ENCODE measurements at regions not wholly inside any gene's neighbourhood (a gene's known extent, or its start where the extent isn't known, plus 50 kb on each side); places are given as distances from the start of the nearest gene placed in this dataset.

- H3K27ac Mint-ChIP-seq (ENCODE audit: low read depth) = no peak overlapping the region
- DNase-seq (ENCODE audit: low spot score in 2 of 2) (no peak), ATAC-seq (replicated peaks; ENCODE audit: extremely low read depth, poor library complexity, severe bottlenecking) (no peak)
- no peaks in the 10 kb centered on the region for H3K4me1 Mint-ChIP-seq
- no peaks in the 10 kb centered on the region for H3K36me3 Mint-ChIP-seq (ENCODE audit: insufficient read depth)
- no peaks in the 10 kb centered on the region for H3K9me3 Mint-ChIP-seq
- peaks cover 25% of the 10 kb centered on the region for H3K27me3 Mint-ChIP-seq
- no peak overlapping the region for H3K4me3 Mint-ChIP-seq
Measured at GRCh38 chr2:61774351-61774750, 79.5 kb downstream of the FAM161A start.

GRCh38 chr2:61771904-61772845 lies 81.7 kb downstream of the FAM161A start:
- Mint-ChIP-seq H3K27me3 (peaks cover 12% of the 10 kb centered on the region), H3K27ac (ENCODE audit: low read depth) (no peak overlapping the region), H3K4me3 (no peak overlapping the region), H3K9me3 (no peaks in the 10 kb centered on the region), H3K36me3 (ENCODE audit: insufficient read depth) (no peaks in the 10 kb centered on the region), H3K4me1 (no peaks in the 10 kb centered on the region)
- DNase-seq (ENCODE audit: low spot score in 2 of 2) = no peak
- ATAC-seq (replicated peaks; ENCODE audit: extremely low read depth, poor library complexity, severe bottlenecking) = no peak

- Mint-ChIP-seq H3K27ac (ENCODE audit: low read depth) (no peak overlapping the region), H3K4me3 (no peak overlapping the region), H3K9me3 (no peaks in the 10 kb centered on the region), H3K36me3 (ENCODE audit: insufficient read depth) (no peaks in the 10 kb centered on the region), H3K4me1 (no peaks in the 10 kb centered on the region), H3K27me3 (peaks cover 3% of the 10 kb centered on the region)
- ATAC-seq (replicated peaks; ENCODE audit: extremely low read depth, poor library complexity, severe bottlenecking) (no peak), DNase-seq (ENCODE audit: low spot score in 2 of 2) (no peak)
Measured at GRCh38 chr2:61770746-61771145, 83.1 kb downstream of the FAM161A start.

- Mint-ChIP-seq H3K27ac (ENCODE audit: low read depth) (no peak overlapping the region), H3K36me3 (ENCODE audit: insufficient read depth) (no peaks in the 10 kb centered on the region), H3K27me3 (no peaks in the 10 kb centered on the region), H3K9me3 (no peaks in the 10 kb centered on the region), H3K4me1 (no peaks in the 10 kb centered on the region), H3K4me3 (no peak overlapping the region)
- ATAC-seq (replicated peaks; ENCODE audit: extremely low read depth, poor library complexity, severe bottlenecking) = no peak
- DNase-seq (ENCODE audit: low spot score in 2 of 2) = no peak
Measured at GRCh38 chr2:61770298-61770697, 83.6 kb downstream of the FAM161A start.

- peaks cover 4% of the 10 kb centered on the region for H3K4me1 Mint-ChIP-seq
- H3K4me3 Mint-ChIP-seq = no peak overlapping the region
- peaks cover 4% of the 10 kb centered on the region for H3K36me3 Mint-ChIP-seq (ENCODE audit: insufficient read depth)
- H3K27ac Mint-ChIP-seq (ENCODE audit: low read depth) = no peak overlapping the region
- ATAC-seq (replicated peaks; ENCODE audit: extremely low read depth, poor library complexity, severe bottlenecking) = no peak
- H3K9me3 Mint-ChIP-seq = no peaks in the 10 kb centered on the region
- H3K27me3 Mint-ChIP-seq = no peaks in the 10 kb centered on the region
- DNase-seq (ENCODE audit: low spot score in 2 of 2) = no peak
Measured at GRCh38 chr2:61769093-61769675, 84.7 kb downstream of the FAM161A start.

- Mint-ChIP-seq H3K27me3 (no peaks in the 10 kb centered on the region), H3K4me1 (peaks cover 6% of the 10 kb centered on the region), H3K27ac (ENCODE audit: low read depth) (peak overlapping the region; percentile 97), H3K4me3 (peak overlapping the region; percentile 86), H3K36me3 (ENCODE audit: insufficient read depth) (peaks cover 13% of the 10 kb centered on the region), H3K9me3 (no peaks in the 10 kb centered on the region)
- ATAC-seq (replicated peaks; ENCODE audit: extremely low read depth, poor library complexity, severe bottlenecking) (peak; percentile 97), DNase-seq (ENCODE audit: low spot score in 2 of 2) (peak; percentile 91 to 96)
Measured at GRCh38 chr2:61764035-61764800, 89.6 kb downstream of the FAM161A start.

GRCh38 chr2:61763605-61764034 lies 90.2 kb downstream of the FAM161A start:
- peak overlapping the region; percentile 97 for H3K27ac Mint-ChIP-seq (ENCODE audit: low read depth)
- H3K27me3 Mint-ChIP-seq = no peaks in the 10 kb centered on the region
- DNase-seq (ENCODE audit: low spot score in 2 of 2) = no peak
- H3K36me3 Mint-ChIP-seq (ENCODE audit: insufficient read depth) = peaks cover 13% of the 10 kb centered on the region
- ATAC-seq (replicated peaks; ENCODE audit: extremely low read depth, poor library complexity, severe bottlenecking) = no peak
- H3K4me1 Mint-ChIP-seq = peaks cover 6% of the 10 kb centered on the region
- peak overlapping the region; percentile 86 for H3K4me3 Mint-ChIP-seq
- no peaks in the 10 kb centered on the region for H3K9me3 Mint-ChIP-seq

GRCh38 chr2:61762292-61762691 lies 91.6 kb downstream of the FAM161A start:
- Mint-ChIP-seq H3K36me3 (ENCODE audit: insufficient read depth) (peaks cover 13% of the 10 kb centered on the region), H3K9me3 (no peaks in the 10 kb centered on the region), H3K4me1 (peaks cover 6% of the 10 kb centered on the region), H3K27me3 (no peaks in the 10 kb centered on the region), H3K27ac (ENCODE audit: low read depth) (peak overlapping the region; percentile 84), H3K4me3 (peak overlapping the region; percentile 86)
- ATAC-seq (replicated peaks; ENCODE audit: extremely low read depth, poor library complexity, severe bottlenecking) (no peak), DNase-seq (ENCODE audit: low spot score in 2 of 2) (no peak)

GRCh38 chr2:61759718-61760117 lies 94.1 kb downstream of the FAM161A start:
- Mint-ChIP-seq H3K9me3 (peaks cover 6% of the 10 kb centered on the region), H3K4me3 (no peak overlapping the region), H3K4me1 (peaks cover 6% of the 10 kb centered on the region), H3K27me3 (no peaks in the 10 kb centered on the region), H3K27ac (ENCODE audit: low read depth) (no peak overlapping the region), H3K36me3 (ENCODE audit: insufficient read depth) (peaks cover 13% of the 10 kb centered on the region)
- no peak for ATAC-seq (replicated peaks; ENCODE audit: extremely low read depth, poor library complexity, severe bottlenecking)
- DNase-seq (ENCODE audit: low spot score in 2 of 2) = no peak

GRCh38 chr2:61759005-61759404 lies 94.9 kb downstream of the FAM161A start:
- DNase-seq (ENCODE audit: low spot score in 2 of 2) (no peak), ATAC-seq (replicated peaks; ENCODE audit: extremely low read depth, poor library complexity, severe bottlenecking) (no peak)
- Mint-ChIP-seq H3K27me3 (no peaks in the 10 kb centered on the region), H3K9me3 (peaks cover 6% of the 10 kb centered on the region), H3K27ac (ENCODE audit: low read depth) (no peak overlapping the region), H3K4me1 (no peaks in the 10 kb centered on the region), H3K4me3 (no peak overlapping the region), H3K36me3 (ENCODE audit: insufficient read depth) (peaks cover 7% of the 10 kb centered on the region)

- H3K27ac Mint-ChIP-seq (ENCODE audit: low read depth) = no peak overlapping the region
- no peaks in the 10 kb centered on the region for H3K4me1 Mint-ChIP-seq
- ATAC-seq (replicated peaks; ENCODE audit: extremely low read depth, poor library complexity, severe bottlenecking) = no peak
Measured at GRCh38 chr2:61758159-61758558, 95.7 kb downstream of the FAM161A start.

GRCh38 chr2:61753512-61753911 lies 100.3 kb downstream of the FAM161A start:
- H3K4me3 Mint-ChIP-seq = no peak overlapping the region
- H3K36me3 Mint-ChIP-seq (ENCODE audit: insufficient read depth) = no peaks in the 10 kb centered on the region
- DNase-seq (ENCODE audit: low spot score in 2 of 2) = no peak
- H3K4me1 Mint-ChIP-seq = no peaks in the 10 kb centered on the region
- ATAC-seq (replicated peaks; ENCODE audit: extremely low read depth, poor library complexity, severe bottlenecking) = no peak
- no peaks in the 10 kb centered on the region for H3K27me3 Mint-ChIP-seq
- H3K9me3 Mint-ChIP-seq = peaks cover 11% of the 10 kb centered on the region
- no peak overlapping the region for H3K27ac Mint-ChIP-seq (ENCODE audit: low read depth)

More at GRCh38 chr2:61758159-61758558, 95.7 kb downstream of the FAM161A start:
- peaks cover 11% of the 10 kb centered on the region for H3K9me3 Mint-ChIP-seq
- H3K4me3 Mint-ChIP-seq = no peak overlapping the region
- H3K27me3 Mint-ChIP-seq = no peaks in the 10 kb centered on the region
- DNase-seq (ENCODE audit: low spot score in 2 of 2) = no peak
- H3K36me3 Mint-ChIP-seq (ENCODE audit: insufficient read depth) = peaks cover 3% of the 10 kb centered on the region

All from central memory CD8-positive, alpha-beta T cell (primary cell).